Activated CD4-positive, alpha-beta T cell treated with anti-CD3 and anti-CD28 coated beads, Interleukin-2, amount 50 U/mL, for 4 hours (primary cell): ENCODE measurements at regions not wholly inside any gene's neighbourhood (a gene's known extent, or its start where the extent isn't known, plus 50 kb on each side); places are given as distances from the start of the nearest gene placed in this dataset.

Experiments
- DNase-seq, 2 experiments: peaks; one replicate each; pipeline ENCODE4 v3.0.0-alpha.2; 2020

- DNase-seq: no peak
These were observed 316.2 kb upstream of the THSD7B start for GRCh38 chr2:136448986-136449780.

GRCh38 chr2:136448432-136448831 lies 316.9 kb upstream of the THSD7B start:
- no peak for DNase-seq

- no peak for DNase-seq
These were observed 321.0 kb upstream of the THSD7B start for GRCh38 chr2:136444323-136444722.

GRCh38 chr2:136443661-136444060 lies 321.7 kb upstream of the THSD7B start:
- no peak for DNase-seq

- DNase-seq: no peak
These were observed 323.2 kb upstream of the THSD7B start for GRCh38 chr2:136441979-136442714.

- DNase-seq: no peak
These were observed 321.2 kb upstream of the CXCR4 start for GRCh38 chr2:136439064-136439676.

GRCh38 chr2:136437461-136437860 lies 319.5 kb upstream of the CXCR4 start:
- DNase-seq: no peak

- DNase-seq: no peak
These were observed 319.0 kb upstream of the CXCR4 start for GRCh38 chr2:136436936-136437335.

GRCh38 chr2:136434251-136434715 lies 316.3 kb upstream of the CXCR4 start:
- DNase-seq: no peak

GRCh38 chr2:136433261-136433660 lies 315.3 kb upstream of the CXCR4 start:
- no peak for DNase-seq

GRCh38 chr2:136424112-136424511 lies 306.2 kb upstream of the CXCR4 start:
- no peak for DNase-seq

- peak; percentile 71 to 74 for DNase-seq
These were observed 305.6 kb upstream of the CXCR4 start for GRCh38 chr2:136423516-136423996.

GRCh38 chr2:136422512-136422911 lies 304.6 kb upstream of the CXCR4 start:
- DNase-seq: no peak

- DNase-seq: no peak
These were observed 302.4 kb upstream of the CXCR4 start for GRCh38 chr2:136420346-136420745.

- no peak for DNase-seq
These were observed 294.0 kb upstream of the CXCR4 start for GRCh38 chr2:136411946-136412345.

GRCh38 chr2:136410673-136411072 lies 292.7 kb upstream of the CXCR4 start:
- no peak for DNase-seq

GRCh38 chr2:136408795-136409194 lies 290.8 kb upstream of the CXCR4 start:
- no peak for DNase-seq

- no peak for DNase-seq
These were observed 290.0 kb upstream of the CXCR4 start for GRCh38 chr2:136407952-136408318.

GRCh38 chr2:136407117-136407951 lies 289.4 kb upstream of the CXCR4 start:
- DNase-seq: no peak

- DNase-seq: no peak
These were observed 287.0 kb upstream of the CXCR4 start for GRCh38 chr2:136404925-136405324.

- DNase-seq: no peak
These were observed 286.2 kb upstream of the CXCR4 start for GRCh38 chr2:136404176-136404575.

GRCh38 chr2:136402281-136402680 lies 284.3 kb upstream of the CXCR4 start:
- DNase-seq: no peak
